HEK293 (cell line): ENCODE measurements at regions not wholly inside any gene's neighbourhood (a gene's known extent, or its start where the extent isn't known, plus 50 kb on each side); places are given as distances from the start of the nearest gene placed in this dataset.

ENCODE experiments used
- CTCF ChIA-PET: fragments of 350-600 bp; formaldehyde crosslinking; extraction: SDS; loops from one replicate; lab custom pipeline; 2021; ENCODE audit warnings: antibody characterized with exemption; lab: Yijun Ruan, JAX
- POLR2A ChIA-PET: fragments of 300-600 bp; formaldehyde crosslinking; extraction: SDS; loops from one replicate; lab custom pipeline; 2020; ENCODE audit warnings: antibody characterized with exemption, inconsistent platforms; lab: Yijun Ruan, JAX
- H3K27ac ChIP-seq: fragments of 200-500 bp; sonication (Bioruptor generic); 2 replicates; pipeline ENCODE4 v1.5.1; 2014; ENCODE audit warnings: low read depth, low read length, control low read depth, inconsistent platforms; ENCODE audit errors: extremely low read depth
- H3K36me3 ChIP-seq, 2 experiments: fragments of 200-500 bp in 1 of 2; sonication (Bioruptor generic) in 1 of 2; 1 replicate in 1 of 2; 2 replicates in 1 of 2; pipeline ENCODE4 v1.5.1; 2014 to 2017; ENCODE audit warnings: inconsistent platforms in 2 of 2, low read length in 2 of 2; ENCODE audit not compliant: control insufficient read depth in 2 of 2, insufficient read depth in 1 of 2
- H3K4me1 ChIP-seq: fragments of 200-500 bp; sonication (Bioruptor generic); 2 replicates; pipeline ENCODE4 v1.5.1; 2014; ENCODE audit warnings: mild to moderate bottlenecking, low read length, inconsistent platforms; ENCODE audit not compliant: control insufficient read depth, insufficient read depth
- H3K4me3 ChIP-seq: 2 replicates; pipeline ENCODE4 v1.5.1; 2011; ENCODE audit warnings: low read depth, mild to moderate bottlenecking, control low read depth, low read length, moderate library complexity
- H3K9me3 ChIP-seq: fragments of 200-500 bp; sonication (Bioruptor generic); 2 replicates; pipeline ENCODE4 v1.5.1; 2014; ENCODE audit warnings: low read depth, low read length, inconsistent platforms; ENCODE audit not compliant: control insufficient read depth, insufficient read depth
- HOXA7 ChIP-seq: sonication (generic); formaldehyde crosslinking; IDR thresholded peaks from 2 replicates; pipeline ENCODE4 v1.8.1; 2022; ENCODE audit warnings: missing genetic modification reagents, borderline replicate concordance
- IKZF3 ChIP-seq: fragments of 450-650 bp; IDR thresholded peaks from 2 replicates; pipeline ENCODE4 v1.5.0; 2018; ENCODE audit warnings: missing biosample characterization, mild to moderate bottlenecking, missing genetic modification characterization, moderate library complexity
- OSR2 ChIP-seq: fragments of 450-650 bp; formaldehyde crosslinking; IDR thresholded peaks from 2 replicates; pipeline ENCODE4 v1.5.1; 2016; ENCODE audit warnings: missing biosample characterization, missing genetic modification characterization
- PRDM1 ChIP-seq: fragments of 450-650 bp; formaldehyde crosslinking; IDR thresholded peaks from 2 replicates; pipeline ENCODE4; 2016; ENCODE audit warnings: missing biosample characterization, missing genetic modification characterization
- REPIN1 ChIP-seq: fragments of 450-650 bp; formaldehyde crosslinking; IDR thresholded peaks from 2 replicates; pipeline ENCODE4 v1.5.1; 2017; ENCODE audit warnings: missing biosample characterization, missing genetic modification characterization, low read depth
- TRIM28 ChIP-seq: IDR thresholded peaks from 2 replicates; pipeline ENCODE4 v1.6.1; 2011; ENCODE audit warnings: low read length, control low read depth, borderline replicate concordance
- YY1 ChIP-seq: fragments of 450-650 bp; formaldehyde crosslinking; IDR thresholded peaks from 2 replicates; pipeline ENCODE4 v1.5.1; 2018; ENCODE audit warnings: missing biosample characterization, missing genetic modification characterization
- ZBTB17 ChIP-seq: fragments of 450-650 bp; formaldehyde crosslinking; IDR thresholded peaks from 2 replicates; pipeline ENCODE4 v1.5.1; 2016; ENCODE audit warnings: missing biosample characterization, missing genetic modification characterization
- ZFHX2 ChIP-seq: fragments of 450-650 bp; formaldehyde crosslinking; conservative IDR thresholded peaks from 2 replicates; pipeline ENCODE4 v1.5.1; 2016; ENCODE audit warnings: missing biosample characterization, missing genetic modification characterization
- ZIC2 ChIP-seq: fragments of 450-650 bp; formaldehyde crosslinking; IDR thresholded peaks from 2 replicates; pipeline ENCODE4 v1.5.1; 2016; ENCODE audit warnings: missing biosample characterization, missing genetic modification characterization
- ZNF155 ChIP-seq: fragments of 450-650 bp; formaldehyde crosslinking; IDR thresholded peaks from 2 replicates; pipeline ENCODE4 v1.5.1; 2016; ENCODE audit warnings: missing biosample characterization, missing genetic modification characterization
- ZNF157 ChIP-seq: fragments of 450-650 bp; formaldehyde crosslinking; IDR thresholded peaks from 2 replicates; pipeline ENCODE4 v1.5.1; 2016; ENCODE audit warnings: missing biosample characterization, missing genetic modification characterization
- ZNF37A ChIP-seq: fragments of 450-650 bp; IDR thresholded peaks from 2 replicates; pipeline ENCODE4 v1.5.1; 2018; ENCODE audit warnings: missing biosample characterization, missing genetic modification characterization
- ZNF416 ChIP-seq: fragments of 450-650 bp; formaldehyde crosslinking; IDR thresholded peaks from 2 replicates; pipeline ENCODE4 v1.5.1; 2016; ENCODE audit warnings: missing biosample characterization, missing genetic modification characterization
- ZNF561 ChIP-seq: fragments of 450-650 bp; IDR thresholded peaks from 2 replicates; pipeline ENCODE4 v1.5.1; 2018; ENCODE audit warnings: missing biosample characterization, missing genetic modification characterization, borderline replicate concordance
- ZNF600 ChIP-seq: fragments of 450-650 bp; formaldehyde crosslinking; IDR thresholded peaks from 2 replicates; pipeline ENCODE4 v1.5.1; 2016; ENCODE audit warnings: missing biosample characterization, missing genetic modification characterization
- ZNF670 ChIP-seq: fragments of 450-650 bp; formaldehyde crosslinking; IDR thresholded peaks from 2 replicates; pipeline ENCODE4 v1.5.1; 2016; ENCODE audit warnings: missing biosample characterization, missing genetic modification characterization, low read depth
- ZNF830 ChIP-seq: fragments of 450-650 bp; IDR thresholded peaks from 2 replicates; pipeline ENCODE4 v1.5.0; 2018; ENCODE audit warnings: missing biosample characterization, missing genetic modification characterization, low read depth, mild to moderate bottlenecking, moderate library complexity
- TF ChIP-seq, protein P1 (sequence below): fragments of 450-650 bp; formaldehyde crosslinking; IDR thresholded peaks from 2 replicates; pipeline ENCODE4 v1.5.1; 2016; ENCODE audit warnings: missing biosample characterization, missing genetic modification characterization
- TF ChIP-seq, protein P2 (sequence below): fragments of 450-650 bp; formaldehyde crosslinking; IDR thresholded peaks from 2 replicates; pipeline ENCODE4 v1.5.1; 2016; ENCODE audit warnings: missing biosample characterization, missing genetic modification characterization
- TF ChIP-seq, protein P3 (sequence below): fragments of 450-650 bp; formaldehyde crosslinking; conservative IDR thresholded peaks from 2 replicates; pipeline ENCODE4 v1.5.1; 2016; ENCODE audit warnings: low read depth, missing biosample characterization, missing genetic modification characterization

- no peak for TF ChIP-seq ZNF37A (tag by site-specific recombination)
Measured at GRCh38 chr6:112785408-112785807, 438.3 kb downstream of the RFPL4B start (continued).

DNA sequence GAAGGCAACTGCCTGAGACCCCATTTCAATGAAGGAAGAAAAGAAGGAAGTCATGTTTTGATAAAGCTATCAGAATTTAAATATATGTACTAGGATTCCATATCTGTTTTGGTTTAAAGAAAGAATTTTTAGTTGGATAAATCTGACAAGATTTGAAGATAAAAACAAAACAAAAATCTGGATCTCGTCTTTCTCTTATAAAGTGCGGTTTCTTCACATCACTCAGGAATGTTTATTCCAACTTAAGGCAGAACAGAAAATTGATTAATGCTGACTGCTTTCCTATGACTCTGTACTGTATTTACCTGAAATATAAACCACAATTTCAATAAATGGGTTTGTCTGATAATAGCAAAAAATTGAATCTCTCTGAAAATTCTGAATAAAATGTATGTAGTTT is 439.7 kb downstream of the RFPL4B start:
- POLR2A ChIA-PET: no interaction called here
- CTCF ChIA-PET: interaction anchor here (1.4 kb wide), 1 partner anchor 15 kb away, joined by 4 read pairs; no protein-coding TSS in a partner anchor
- no peak for TF ChIP-seq OSR2
- TF ChIP-seq, protein P1, sequence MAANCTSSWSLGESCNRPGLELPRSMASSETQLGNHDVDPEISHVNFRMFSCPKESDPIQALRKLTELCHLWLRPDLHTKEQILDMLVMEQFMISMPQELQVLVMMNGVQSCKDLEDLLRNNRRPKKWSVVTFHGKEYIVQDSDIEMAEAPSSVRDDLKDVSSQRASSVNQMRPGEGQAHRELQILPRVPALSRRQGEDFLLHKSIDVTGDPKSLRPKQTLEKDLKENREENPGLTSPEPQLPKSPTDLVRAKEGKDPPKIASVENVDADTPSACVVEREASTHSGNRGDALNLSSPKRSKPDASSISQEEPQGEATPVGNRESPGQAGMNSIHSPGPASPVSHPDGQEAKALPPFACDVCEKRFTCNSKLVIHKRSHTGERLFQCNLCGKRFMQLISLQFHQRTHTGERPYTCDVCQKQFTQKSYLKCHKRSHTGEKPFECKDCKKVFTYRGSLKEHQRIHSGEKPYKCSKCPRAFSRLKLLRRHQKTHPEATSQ: no peak
- TF ChIP-seq ZNF155 (tag by site-specific recombination): no peak
- TF ChIP-seq TRIM28: no peak
- Histone ChIP-seq H3K9me3 (no peaks in the 10 kb centered on the region), H3K4me1 (no peaks in the 10 kb centered on the region), H3K36me3 (no peaks in the 10 kb centered on the region), H3K4me3 (no peak overlapping the region), H3K27ac (no peak overlapping the region)

GRCh38 chr6:112787371-112787770 is 440.2 kb downstream of the RFPL4B start:
- CTCF ChIA-PET: interaction anchor here (0.6 kb wide), 1 partner anchor 1126 kb away, joined by 3 read pairs; no protein-coding TSS in a partner anchor
- Histone ChIP-seq H3K4me3 (no peak overlapping the region), H3K9me3 (no peaks in the 10 kb centered on the region), H3K27ac (no peak overlapping the region), H3K4me1 (no peaks in the 10 kb centered on the region), H3K36me3 (no peaks in the 10 kb centered on the region)
- POLR2A ChIA-PET: no interaction called here
- no peak for TF ChIP-seq ZNF830 (tag by site-specific recombination)
- TF ChIP-seq IKZF3 (tag by site-specific recombination): no peak
- TF ChIP-seq HOXA7 (CRISPR knock-in tag): no peak
- no peak for TF ChIP-seq ZNF600 (tag by site-specific recombination)
- no peak for TF ChIP-seq ZFHX2 (tag by site-specific recombination)
- TF ChIP-seq YY1 (tag by site-specific recombination): no peak
- TF ChIP-seq, protein P2, sequence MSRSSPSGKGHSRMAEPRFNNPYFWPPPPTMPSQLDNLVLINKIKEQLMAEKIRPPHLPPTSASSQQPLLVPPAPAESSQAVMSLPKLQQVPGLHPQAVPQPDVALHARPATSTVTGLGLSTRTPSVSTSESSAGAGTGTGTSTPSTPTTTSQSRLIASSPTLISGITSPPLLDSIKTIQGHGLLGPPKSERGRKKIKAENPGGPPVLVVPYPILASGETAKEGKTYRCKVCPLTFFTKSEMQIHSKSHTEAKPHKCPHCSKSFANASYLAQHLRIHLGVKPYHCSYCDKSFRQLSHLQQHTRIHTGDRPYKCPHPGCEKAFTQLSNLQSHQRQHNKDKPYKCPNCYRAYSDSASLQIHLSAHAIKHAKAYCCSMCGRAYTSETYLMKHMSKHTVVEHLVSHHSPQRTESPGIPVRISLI (tag by site-specific recombination): no peak
- no peak for TF ChIP-seq REPIN1 (tag by site-specific recombination)
- TF ChIP-seq, protein P1: no peak
- no peak for TF ChIP-seq ZNF157
- TF ChIP-seq, protein P3, sequence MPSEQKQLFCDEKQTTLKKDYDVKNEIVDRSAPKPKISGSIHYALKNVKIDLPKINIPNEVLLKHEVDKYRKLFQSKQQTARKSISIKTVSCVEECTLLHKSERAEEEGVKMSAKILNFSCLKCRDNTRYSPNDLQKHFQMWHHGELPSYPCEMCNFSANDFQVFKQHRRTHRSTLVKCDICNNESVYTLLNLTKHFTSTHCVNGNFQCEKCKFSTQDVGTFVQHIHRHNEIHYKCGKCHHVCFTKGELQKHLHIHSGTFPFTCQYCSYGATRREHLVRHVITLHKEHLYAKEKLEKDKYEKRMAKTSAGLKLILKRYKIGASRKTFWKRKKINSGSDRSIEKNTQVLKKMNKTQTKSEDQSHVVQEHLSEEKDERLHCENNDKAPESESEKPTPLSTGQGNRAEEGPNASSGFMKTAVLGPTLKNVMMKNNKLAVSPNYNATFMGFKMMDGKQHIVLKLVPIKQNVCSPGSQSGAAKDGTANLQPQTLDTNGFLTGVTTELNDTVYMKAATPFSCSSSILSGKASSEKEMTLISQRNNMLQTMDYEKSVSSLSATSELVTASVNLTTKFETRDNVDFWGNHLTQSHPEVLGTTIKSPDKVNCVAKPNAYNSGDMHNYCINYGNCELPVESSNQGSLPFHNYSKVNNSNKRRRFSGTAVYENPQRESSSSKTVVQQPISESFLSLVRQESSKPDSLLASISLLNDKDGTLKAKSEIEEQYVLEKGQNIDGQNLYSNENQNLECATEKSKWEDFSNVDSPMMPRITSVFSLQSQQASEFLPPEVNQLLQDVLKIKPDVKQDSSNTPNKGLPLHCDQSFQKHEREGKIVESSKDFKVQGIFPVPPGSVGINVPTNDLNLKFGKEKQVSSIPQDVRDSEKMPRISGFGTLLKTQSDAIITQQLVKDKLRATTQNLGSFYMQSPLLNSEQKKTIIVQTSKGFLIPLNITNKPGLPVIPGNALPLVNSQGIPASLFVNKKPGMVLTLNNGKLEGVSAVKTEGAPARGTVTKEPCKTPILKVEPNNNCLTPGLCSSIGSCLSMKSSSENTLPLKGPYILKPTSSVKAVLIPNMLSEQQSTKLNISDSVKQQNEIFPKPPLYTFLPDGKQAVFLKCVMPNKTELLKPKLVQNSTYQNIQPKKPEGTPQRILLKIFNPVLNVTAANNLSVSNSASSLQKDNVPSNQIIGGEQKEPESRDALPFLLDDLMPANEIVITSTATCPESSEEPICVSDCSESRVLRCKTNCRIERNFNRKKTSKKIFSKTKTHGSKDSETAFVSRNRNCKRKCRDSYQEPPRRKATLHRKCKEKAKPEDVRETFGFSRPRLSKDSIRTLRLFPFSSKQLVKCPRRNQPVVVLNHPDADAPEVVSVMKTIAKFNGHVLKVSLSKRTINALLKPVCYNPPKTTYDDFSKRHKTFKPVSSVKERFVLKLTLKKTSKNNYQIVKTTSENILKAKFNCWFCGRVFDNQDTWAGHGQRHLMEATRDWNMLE: no peak
- TF ChIP-seq ZIC2 (tag by site-specific recombination): no peak
- TF ChIP-seq PRDM1 (tag by site-specific recombination): no peak
- TF ChIP-seq ZBTB17: no peak
- TF ChIP-seq ZNF561: no peak
- no peak for TF ChIP-seq ZNF416 (tag by site-specific recombination)
- no peak for TF ChIP-seq ZNF670 (tag by site-specific recombination)
